ENCODE measurements at regions not wholly inside any gene's neighbourhood (a gene's known extent, or its start where the extent isn't known, plus 50 kb on each side); places are given as distances from the start of the nearest gene placed in this dataset.
A peak's percentile ranks its signal among the peaks of the same experiment; 100 is the strongest.

DNA sequence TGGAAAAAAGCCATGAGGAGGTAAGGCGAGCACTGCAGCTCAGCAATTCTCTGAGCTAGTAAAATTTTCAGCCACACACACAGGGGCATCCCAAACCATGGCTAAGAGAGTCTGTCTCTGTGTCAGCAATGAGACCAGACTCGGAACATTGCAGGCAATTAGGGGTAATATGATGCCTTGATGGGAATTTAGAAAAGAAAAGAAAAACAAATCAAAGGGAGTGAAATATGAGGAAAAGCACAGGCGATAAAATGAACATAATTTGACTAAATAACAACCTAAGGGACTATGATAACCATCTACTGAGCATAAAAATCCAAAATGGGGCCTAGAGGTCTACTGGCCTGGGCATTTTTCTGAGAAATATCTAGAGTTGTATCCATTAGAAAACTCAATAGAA lies 546.0 kb upstream of the PSMD7 start:
- POLR2A ChIA-PET = no interaction called here
- Mint-ChIP-seq H3K36me3 (ENCODE audit: low read depth) (no peaks in the 10 kb centered on the region), H3K9me3 (no peaks in the 10 kb centered on the region), H3K27me3 (peaks cover 2% of the 10 kb centered on the region), H3K4me3 (no peak overlapping the region), H3K27ac (no peak overlapping the region), H3K4me1 (ENCODE audit: low read depth) (no peaks in the 10 kb centered on the region)
- TF ChIP-seq, protein P1, sequence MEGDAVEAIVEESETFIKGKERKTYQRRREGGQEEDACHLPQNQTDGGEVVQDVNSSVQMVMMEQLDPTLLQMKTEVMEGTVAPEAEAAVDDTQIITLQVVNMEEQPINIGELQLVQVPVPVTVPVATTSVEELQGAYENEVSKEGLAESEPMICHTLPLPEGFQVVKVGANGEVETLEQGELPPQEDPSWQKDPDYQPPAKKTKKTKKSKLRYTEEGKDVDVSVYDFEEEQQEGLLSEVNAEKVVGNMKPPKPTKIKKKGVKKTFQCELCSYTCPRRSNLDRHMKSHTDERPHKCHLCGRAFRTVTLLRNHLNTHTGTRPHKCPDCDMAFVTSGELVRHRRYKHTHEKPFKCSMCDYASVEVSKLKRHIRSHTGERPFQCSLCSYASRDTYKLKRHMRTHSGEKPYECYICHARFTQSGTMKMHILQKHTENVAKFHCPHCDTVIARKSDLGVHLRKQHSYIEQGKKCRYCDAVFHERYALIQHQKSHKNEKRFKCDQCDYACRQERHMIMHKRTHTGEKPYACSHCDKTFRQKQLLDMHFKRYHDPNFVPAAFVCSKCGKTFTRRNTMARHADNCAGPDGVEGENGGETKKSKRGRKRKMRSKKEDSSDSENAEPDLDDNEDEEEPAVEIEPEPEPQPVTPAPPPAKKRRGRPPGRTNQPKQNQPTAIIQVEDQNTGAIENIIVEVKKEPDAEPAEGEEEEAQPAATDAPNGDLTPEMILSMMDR (IDR thresholded peaks at IDR 0.05) = no peak
- CTCF ChIA-PET = no interaction called here
- ATAC-seq (no peak), DNase-seq (no peak)
- intact Hi-C loops (cut with micrococcal nuclease) = no loop called here

DNA sequence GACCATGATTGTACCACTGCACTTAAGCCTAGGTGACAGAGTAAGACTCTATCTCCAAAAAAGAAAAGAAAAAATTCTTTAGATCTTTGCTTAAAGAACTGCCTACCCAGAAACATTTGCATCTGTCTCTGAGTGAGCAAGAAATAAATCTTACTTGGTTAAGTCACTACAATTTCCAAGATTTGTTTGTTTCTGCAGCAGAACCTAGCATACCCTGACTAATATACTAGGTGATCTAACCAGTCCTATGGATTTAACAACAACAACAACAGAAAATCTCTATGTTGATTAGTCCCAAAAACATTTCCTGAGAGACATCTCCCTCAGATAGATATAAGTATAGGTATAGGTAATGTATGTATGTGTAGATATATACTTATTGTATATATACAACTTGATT lies 549.3 kb upstream of the PSMD7 start:
- intact Hi-C loops (cut with micrococcal nuclease) = no loop called here
- H3K36me3 Mint-ChIP-seq (ENCODE audit: low read depth) = no peaks in the 10 kb centered on the region
- ATAC-seq = no peak
- peaks cover 4% of the 10 kb centered on the region for H3K27me3 Mint-ChIP-seq
- TF ChIP-seq, protein P1 (IDR thresholded peaks at IDR 0.05) = no peak
- no peaks in the 10 kb centered on the region for H3K9me3 Mint-ChIP-seq
- no peak for DNase-seq
- H3K27ac Mint-ChIP-seq = no peak overlapping the region
- no peak overlapping the region for H3K4me3 Mint-ChIP-seq
- ChIA-PET CTCF (no interaction called here), POLR2A (no interaction called here)
- no peaks in the 10 kb centered on the region for H3K4me1 Mint-ChIP-seq (ENCODE audit: low read depth)

- intact Hi-C loops (cut with micrococcal nuclease) = no loop called here
- ChIA-PET POLR2A (no interaction called here), CTCF (no interaction called here)
- Mint-ChIP-seq H3K4me1 (ENCODE audit: low read depth) (no peaks in the 10 kb centered on the region), H3K36me3 (ENCODE audit: low read depth) (no peaks in the 10 kb centered on the region), H3K27me3 (peaks cover 4% of the 10 kb centered on the region), H3K27ac (no peak overlapping the region), H3K4me3 (no peak overlapping the region), H3K9me3 (no peaks in the 10 kb centered on the region)
- TF ChIP-seq, protein P1 (IDR thresholded peaks at IDR 0.05) = no peak
- DNase-seq (no peak), ATAC-seq (no peak)
These were observed 550.1 kb upstream of the PSMD7 start for GRCh38 chr16:73746554-73746953.

DNA sequence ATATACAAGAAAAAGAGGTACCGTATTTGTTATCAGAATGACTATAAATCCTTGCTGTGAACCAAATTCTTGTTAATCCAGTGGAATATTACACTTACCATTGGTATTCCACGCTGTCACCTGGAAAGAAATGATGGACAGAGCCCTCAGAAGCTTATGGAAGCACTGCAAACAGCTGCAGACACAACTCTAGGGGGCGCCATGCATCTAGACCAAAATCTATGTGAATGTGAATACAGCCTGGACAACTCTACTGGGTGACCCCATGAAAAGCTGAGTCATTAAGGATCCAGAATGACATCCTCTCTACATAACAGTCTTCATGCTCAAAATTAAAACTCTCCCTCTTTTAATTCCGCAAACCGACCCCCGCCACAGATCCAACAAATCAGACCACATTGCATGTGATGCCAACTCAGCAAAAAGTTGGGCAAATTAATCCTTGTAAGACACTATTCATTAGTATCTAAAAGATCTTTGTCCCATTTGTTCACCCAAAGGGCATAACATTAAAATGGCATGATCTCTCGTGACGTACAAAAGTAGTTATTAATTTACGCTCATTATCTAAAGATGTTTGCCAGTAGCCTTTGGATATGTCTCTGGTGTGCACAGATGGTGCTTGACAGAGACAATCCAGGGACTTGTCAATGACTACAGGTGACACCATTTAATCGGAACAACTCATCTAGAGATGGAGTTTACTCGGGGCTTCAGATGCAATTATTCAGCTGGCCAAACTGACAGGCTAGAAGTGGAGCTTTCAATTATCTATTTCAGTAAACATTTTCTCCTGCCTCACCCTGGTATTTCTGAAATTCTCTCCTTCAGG lies 552.7 kb upstream of the PSMD7 start:
- intact Hi-C loops (cut with micrococcal nuclease) = no loop called here
- no peak overlapping the region for H3K27ac Mint-ChIP-seq
- ATAC-seq (no peak), DNase-seq (peak; percentile 9)
- no peak overlapping the region for H3K4me3 Mint-ChIP-seq
- CTCF ChIA-PET = interaction anchor here (1.1 kb wide), 1 partner anchor 135 kb away, joined by 3 read pairs; no protein-coding TSS in a partner anchor
- H3K27me3 Mint-ChIP-seq = peaks cover 2% of the 10 kb centered on the region
- H3K4me1 Mint-ChIP-seq (ENCODE audit: low read depth) = no peaks in the 10 kb centered on the region
- POLR2A ChIA-PET = no interaction called here
- H3K9me3 Mint-ChIP-seq = no peaks in the 10 kb centered on the region
- TF ChIP-seq, protein P1 (IDR thresholded peaks at IDR 0.05) = no peak
- H3K36me3 Mint-ChIP-seq (ENCODE audit: low read depth) = no peaks in the 10 kb centered on the region

DNA sequence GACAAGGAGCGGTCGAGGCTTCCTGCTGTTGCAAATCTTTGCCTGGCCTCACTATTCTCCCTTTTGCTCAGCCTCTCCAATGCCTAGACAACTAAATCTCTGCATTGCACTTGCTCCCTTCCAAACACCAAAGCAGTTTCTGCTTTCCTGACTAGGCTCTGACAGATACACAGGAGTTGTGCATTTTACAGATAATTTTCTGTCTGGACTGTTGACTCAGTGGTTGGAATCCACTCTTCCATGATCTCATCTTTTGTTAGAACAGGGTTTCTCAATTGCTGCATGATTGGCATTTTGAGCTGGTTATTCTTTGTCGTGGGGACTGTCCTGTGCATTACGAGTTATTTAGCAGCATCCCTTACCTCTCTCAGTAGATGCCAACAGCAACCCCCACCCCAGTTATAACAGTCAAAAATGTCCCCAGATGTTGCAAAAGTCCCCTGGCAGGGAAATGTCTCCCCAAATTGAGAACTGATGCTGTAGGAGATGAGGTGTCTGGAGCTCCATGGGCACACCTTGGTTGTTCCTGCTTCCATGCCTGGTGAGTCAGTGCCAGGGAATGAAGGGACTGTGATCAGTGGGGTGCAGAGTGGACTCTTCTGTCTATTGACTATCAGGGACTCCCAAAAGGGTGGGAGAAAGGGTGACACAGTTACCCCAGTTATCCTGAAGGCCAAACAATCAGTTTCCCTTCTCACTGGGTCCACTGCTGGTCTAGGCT lies 557.4 kb upstream of the PSMD7 start:
- H3K4me1 Mint-ChIP-seq (ENCODE audit: low read depth) = peaks cover 6% of the 10 kb centered on the region
- TF ChIP-seq, protein P1 (IDR thresholded peaks at IDR 0.05) = no peak
- H3K27ac Mint-ChIP-seq = no peak overlapping the region
- peaks cover 5% of the 10 kb centered on the region for H3K27me3 Mint-ChIP-seq
- H3K9me3 Mint-ChIP-seq = no peaks in the 10 kb centered on the region
- ATAC-seq (no peak), DNase-seq (no peak)
- intact Hi-C loops (cut with micrococcal nuclease) = no loop called here
- POLR2A ChIA-PET = no interaction called here
- CTCF ChIA-PET = no interaction called here
- H3K4me3 Mint-ChIP-seq = no peak overlapping the region
- H3K36me3 Mint-ChIP-seq (ENCODE audit: low read depth) = no peaks in the 10 kb centered on the region
